Uterus (tissue), 3 donors: ENCODE measurements at regions not wholly inside any gene's neighbourhood (a gene's known extent, or its start where the extent isn't known, plus 50 kb on each side); places are given as distances from the start of the nearest gene placed in this dataset.

Experiments
- DNase-seq, 2 donors: peaks; one replicate each; pipeline ENCODE4 v3.0.0-alpha.2; 2019 to 2020
- H3K27ac ChIP-seq, 2 donors: fragments of 200-600 bp; sonication (generic); 1 replicate in 1 of 2; 2 replicates in 1 of 2; pipeline ENCODE4 v1.5.1; 2016 to 2018
- H3K27me3 ChIP-seq, 2 donors: fragments of 200-600 bp; sonication (generic); one replicate each; pipeline ENCODE4 v1.5.1; 2018 to 2019; ENCODE audit warnings: control low read depth in 1 of 2
- H3K36me3 ChIP-seq, 2 donors: fragments of 200-600 bp; sonication (generic); one replicate each; pipeline ENCODE4 v1.5.1; 2019; ENCODE audit warnings: control low read depth in 1 of 2
- H3K4me1 ChIP-seq, 2 donors: fragments of 200-600 bp; sonication (generic); one replicate each; pipeline ENCODE4 v1.5.1; 2018 to 2019; ENCODE audit warnings: control low read depth in 1 of 2
- H3K4me3 ChIP-seq, 2 donors: fragments of 200-600 bp; sonication (generic); 1 replicate in 1 of 2; 2 replicates in 1 of 2; pipeline ENCODE4 v1.5.1; 2018 to 2019; ENCODE audit warnings: mild to moderate bottlenecking in 1 of 2
- H3K9me3 ChIP-seq, 2 donors: fragments of 200-600 bp; sonication (generic); one replicate each; pipeline ENCODE4 v1.5.1; 2019; ENCODE audit warnings: control low read depth in 1 of 2
- POLR2A ChIP-seq, 2 donors: fragments of 450-650 bp; IDR thresholded peaks; one replicate each; pipeline ENCODE4 v1.6.1; 2016; ENCODE audit warnings: antibody characterized with exemption in 2 of 2, mild to moderate bottlenecking in 1 of 2, moderate library complexity in 1 of 2
- intact Hi-C: fragments of 100-400 bp; cut with DNase I; formaldehyde crosslinking; loops from one replicate; pipeline ENCODE4 v1.15.1; 2023; ENCODE audit warnings: low total_unique reads
- TF ChIP-seq, protein P1 (sequence below), 4 experiments: fragments of 200-600 bp in 2 of 4; fragments of 450-650 bp in 2 of 4; sonication (generic) in 2 of 4; IDR thresholded peaks; one replicate each; pipeline ENCODE4 v1.5.1; 2016 to 2019; ENCODE audit warnings: antibody characterized with exemption in 4 of 4, mild to moderate bottlenecking in 2 of 4, moderate library complexity in 1 of 4
- donor health status: DM: yes; HTN: yes; CAD: no.

DNA sequence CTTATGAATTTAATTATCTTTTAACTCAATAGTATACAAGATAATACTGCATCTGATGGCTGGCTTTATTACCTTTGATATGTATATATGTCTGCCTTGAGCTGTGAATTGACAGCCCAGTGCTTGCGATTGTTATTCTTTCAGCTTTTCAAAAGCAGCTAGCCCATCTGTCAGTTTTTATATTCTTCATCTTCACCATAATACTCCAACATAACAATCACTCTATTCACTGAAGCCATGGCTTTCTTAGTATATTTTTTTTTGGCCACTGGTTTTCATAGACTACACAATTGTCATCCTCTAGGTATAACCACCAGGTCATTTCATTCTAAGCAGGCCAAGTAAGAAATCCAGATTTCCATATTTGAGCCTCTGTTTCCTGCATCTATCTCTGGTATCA is 1026.1 kb downstream of the FSCB start:
- intact Hi-C loops: no loop called here
- H3K27me3 ChIP-seq: no peaks in the 10 kb centered on the region
- no peak for DNase-seq
- H3K27ac ChIP-seq: no peak overlapping the region
- H3K9me3 ChIP-seq: no peaks in the 10 kb centered on the region
- peaks cover 0 to 3% of the 10 kb centered on the region in 2 donors for H3K36me3 ChIP-seq
- H3K4me1 ChIP-seq: no peaks in the 10 kb centered on the region
- TF ChIP-seq POLR2A (IDR thresholded peaks at IDR 0.05): no peak
- TF ChIP-seq, protein P1, sequence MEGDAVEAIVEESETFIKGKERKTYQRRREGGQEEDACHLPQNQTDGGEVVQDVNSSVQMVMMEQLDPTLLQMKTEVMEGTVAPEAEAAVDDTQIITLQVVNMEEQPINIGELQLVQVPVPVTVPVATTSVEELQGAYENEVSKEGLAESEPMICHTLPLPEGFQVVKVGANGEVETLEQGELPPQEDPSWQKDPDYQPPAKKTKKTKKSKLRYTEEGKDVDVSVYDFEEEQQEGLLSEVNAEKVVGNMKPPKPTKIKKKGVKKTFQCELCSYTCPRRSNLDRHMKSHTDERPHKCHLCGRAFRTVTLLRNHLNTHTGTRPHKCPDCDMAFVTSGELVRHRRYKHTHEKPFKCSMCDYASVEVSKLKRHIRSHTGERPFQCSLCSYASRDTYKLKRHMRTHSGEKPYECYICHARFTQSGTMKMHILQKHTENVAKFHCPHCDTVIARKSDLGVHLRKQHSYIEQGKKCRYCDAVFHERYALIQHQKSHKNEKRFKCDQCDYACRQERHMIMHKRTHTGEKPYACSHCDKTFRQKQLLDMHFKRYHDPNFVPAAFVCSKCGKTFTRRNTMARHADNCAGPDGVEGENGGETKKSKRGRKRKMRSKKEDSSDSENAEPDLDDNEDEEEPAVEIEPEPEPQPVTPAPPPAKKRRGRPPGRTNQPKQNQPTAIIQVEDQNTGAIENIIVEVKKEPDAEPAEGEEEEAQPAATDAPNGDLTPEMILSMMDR (IDR thresholded peaks at IDR 0.05): no peak
- no peak overlapping the region for H3K4me3 ChIP-seq

DNA sequence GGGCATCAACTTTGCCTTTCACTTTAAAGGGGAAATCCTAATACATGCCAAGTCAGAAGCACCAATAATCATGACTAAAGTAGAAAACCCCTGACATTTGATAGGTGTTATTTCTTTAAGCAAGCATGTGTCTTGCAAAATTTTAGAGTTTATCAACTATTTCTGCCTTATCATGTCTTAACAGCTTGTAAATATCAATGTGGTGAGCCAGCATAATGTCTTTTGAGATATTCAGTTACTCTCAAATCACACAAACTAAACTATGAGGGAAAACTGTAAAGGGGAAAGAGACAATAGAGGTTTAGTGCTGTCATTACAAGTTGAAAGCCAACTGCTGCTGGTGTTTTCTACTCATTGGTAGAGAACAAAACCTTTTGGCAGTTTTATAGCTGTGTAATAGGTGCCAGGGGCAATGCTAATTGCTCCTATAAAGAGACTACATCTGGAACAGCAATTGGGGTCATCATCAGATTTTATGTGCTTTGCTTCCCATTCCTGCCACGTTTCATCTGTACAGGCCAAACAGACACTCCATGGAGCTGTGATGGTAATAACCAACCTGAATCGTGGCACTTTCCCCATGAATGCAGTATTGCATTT is 1027.4 kb downstream of the FSCB start:
- Histone ChIP-seq H3K4me1 (no peaks in the 10 kb centered on the region), H3K27ac (no peak overlapping the region), H3K9me3 (no peaks in the 10 kb centered on the region), H3K36me3 (no peaks in the 10 kb centered on the region), H3K4me3 (no peak overlapping the region), H3K27me3 (no peaks in the 10 kb centered on the region)
- intact Hi-C loops: no loop called here
- no peak for DNase-seq
- TF ChIP-seq, protein P1 (IDR thresholded peaks at IDR 0.05): no peak
- TF ChIP-seq POLR2A (IDR thresholded peaks at IDR 0.05): no peak

DNA sequence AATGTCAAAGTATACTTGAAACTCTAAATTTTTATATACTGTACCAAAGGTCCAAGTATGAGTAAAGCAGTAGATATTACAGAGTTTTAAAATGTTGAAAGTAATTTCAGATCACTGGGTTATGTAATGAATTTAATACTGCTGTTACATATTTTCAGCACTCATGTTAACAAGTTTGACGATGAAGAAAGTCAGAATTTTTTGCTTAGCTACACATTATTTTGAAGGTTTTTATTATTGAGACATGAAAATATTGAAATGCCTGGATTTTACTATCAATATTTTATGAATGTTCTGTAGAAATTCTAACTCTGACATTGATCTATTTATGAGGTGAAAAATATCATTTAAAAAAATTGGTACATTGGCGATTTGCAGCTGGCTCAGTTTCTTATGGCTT is 1030.3 kb downstream of the FSCB start:
- Histone ChIP-seq H3K9me3 (no peaks in the 10 kb centered on the region), H3K36me3 (no peaks in the 10 kb centered on the region), H3K4me3 (no peak overlapping the region), H3K27ac (no peak overlapping the region), H3K4me1 (no peaks in the 10 kb centered on the region), H3K27me3 (no peaks in the 10 kb centered on the region)
- intact Hi-C loops: no loop called here
- DNase-seq: no peak
- no peak for TF ChIP-seq POLR2A (IDR thresholded peaks at IDR 0.05)
- TF ChIP-seq, protein P1 (IDR thresholded peaks at IDR 0.05): no peak

DNA sequence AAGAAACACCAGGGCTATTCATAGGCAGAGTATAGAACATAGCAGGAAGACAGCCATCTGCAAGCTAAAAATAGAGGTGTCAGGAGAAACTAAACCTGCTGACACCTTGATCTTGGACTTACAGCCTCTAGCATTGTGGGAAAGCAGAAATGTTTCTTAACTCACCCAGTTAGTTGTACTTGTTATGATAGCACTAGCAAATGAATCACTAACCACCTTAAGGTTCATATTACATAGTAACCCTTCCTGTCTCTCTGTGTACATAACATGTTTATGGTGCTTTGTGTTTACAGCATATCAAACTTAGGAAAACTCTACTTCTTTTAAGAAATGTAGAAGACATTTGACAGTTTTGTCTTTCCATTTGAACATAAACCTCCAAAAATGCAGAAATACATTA is 1031.3 kb downstream of the FSCB start:
- no peak overlapping the region for H3K27ac ChIP-seq
- H3K4me3 ChIP-seq: no peak overlapping the region
- intact Hi-C loops: no loop called here
- no peaks in the 10 kb centered on the region for H3K36me3 ChIP-seq
- H3K4me1 ChIP-seq: no peaks in the 10 kb centered on the region
- no peaks in the 10 kb centered on the region for H3K27me3 ChIP-seq
- no peak for DNase-seq
- H3K9me3 ChIP-seq: no peaks in the 10 kb centered on the region
- TF ChIP-seq, protein P1 (IDR thresholded peaks at IDR 0.05): no peak
- no peak for TF ChIP-seq POLR2A (IDR thresholded peaks at IDR 0.05)

DNA sequence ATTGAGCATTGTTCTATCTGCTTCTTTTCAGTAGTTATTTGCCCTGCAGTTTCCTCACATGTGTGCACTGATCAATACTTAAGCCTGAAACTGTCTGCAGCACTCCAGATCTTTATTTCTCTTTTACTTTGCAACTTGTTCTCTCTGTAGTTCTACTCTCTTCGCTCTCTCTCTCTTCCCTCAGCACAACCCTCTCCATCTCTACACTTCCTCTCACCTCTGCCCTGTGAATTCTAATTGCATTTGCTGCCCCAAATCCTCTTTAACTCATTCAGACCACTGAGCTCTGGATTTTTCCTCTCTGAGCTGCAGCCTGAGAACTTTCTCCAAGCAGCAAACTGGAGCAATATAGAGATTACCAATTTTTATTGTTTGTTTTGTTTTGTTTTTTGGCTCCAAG is 1035.5 kb downstream of the FSCB start:
- DNase-seq: no peak
- H3K4me3 ChIP-seq: no peak overlapping the region
- H3K27ac ChIP-seq: no peak overlapping the region
- H3K27me3 ChIP-seq: no peaks in the 10 kb centered on the region
- TF ChIP-seq, protein P1 (IDR thresholded peaks at IDR 0.05): no peak
- no peak for TF ChIP-seq POLR2A (IDR thresholded peaks at IDR 0.05)
- H3K4me1 ChIP-seq: no peaks in the 10 kb centered on the region
- H3K36me3 ChIP-seq: no peaks in the 10 kb centered on the region
- intact Hi-C loops: no loop called here
- H3K9me3 ChIP-seq: no peaks in the 10 kb centered on the region
